A204.1 (cell line): ENCODE measurements at regions not wholly inside any gene's neighbourhood (a gene's known extent, or its start where the extent isn't known, plus 50 kb on each side); places are given as distances from the start of the nearest gene placed in this dataset.

ENCODE experiments used
- FAIRE-seq: peaks from 2 replicates; lab custom pipeline; 2012; peaks lifted over from hg19 to GRCh38; lab: Jason Lieb, UNC

- no peak for FAIRE-seq
Measured at GRCh38 chr12:125434936-125435443, 369.8 kb downstream of the AACS start.

DNA sequence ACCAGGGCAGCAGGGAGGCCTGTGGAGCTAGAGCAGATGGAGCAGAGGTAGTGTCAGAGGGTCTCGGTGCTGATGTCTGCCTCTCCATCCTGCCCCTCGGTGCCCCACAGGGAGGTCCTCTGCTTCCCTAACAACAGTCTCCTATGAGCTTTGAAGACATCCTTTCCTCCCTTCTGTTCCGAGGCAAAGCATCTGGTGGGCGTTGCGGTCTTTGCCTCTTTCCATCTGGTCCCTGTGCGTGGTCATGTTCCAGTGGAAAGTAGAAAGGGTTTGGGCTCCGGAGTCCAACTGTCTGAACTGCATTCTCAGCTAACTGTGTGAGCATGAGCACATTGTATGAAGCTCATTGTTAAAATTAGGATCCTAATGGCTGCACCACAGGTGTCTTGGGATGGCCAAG, 370.6 kb downstream of the AACS start:
- no peak for FAIRE-seq

GRCh38 chr12:125436686-125437085, 371.5 kb downstream of the AACS start:
- no peak for FAIRE-seq

GRCh38 chr12:125440399-125440798, 375.2 kb downstream of the AACS start:
- FAIRE-seq = no peak

DNA sequence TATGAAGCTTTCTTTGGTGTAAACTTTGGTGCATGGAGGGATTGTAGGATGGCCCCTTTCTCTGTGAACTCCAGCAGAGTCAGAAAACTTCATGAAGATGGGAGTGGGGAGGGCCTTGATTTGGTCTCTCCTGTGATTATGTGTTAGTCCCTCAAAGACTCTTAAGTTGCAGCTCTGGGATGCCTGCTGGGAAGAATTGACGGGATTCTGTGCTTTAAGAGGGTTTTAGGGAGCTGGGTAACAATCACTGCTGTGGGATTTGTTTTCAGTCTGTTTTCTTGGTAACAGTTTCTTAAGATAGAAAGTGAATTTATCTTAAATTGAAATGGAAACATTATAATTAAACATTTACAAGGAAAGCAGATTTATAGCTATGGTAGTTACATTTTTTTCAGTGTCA, 378.1 kb downstream of the AACS start:
- no peak for FAIRE-seq

- FAIRE-seq = no peak
Measured at GRCh38 chr12:125451408-125451807, 386.2 kb downstream of the AACS start.

DNA sequence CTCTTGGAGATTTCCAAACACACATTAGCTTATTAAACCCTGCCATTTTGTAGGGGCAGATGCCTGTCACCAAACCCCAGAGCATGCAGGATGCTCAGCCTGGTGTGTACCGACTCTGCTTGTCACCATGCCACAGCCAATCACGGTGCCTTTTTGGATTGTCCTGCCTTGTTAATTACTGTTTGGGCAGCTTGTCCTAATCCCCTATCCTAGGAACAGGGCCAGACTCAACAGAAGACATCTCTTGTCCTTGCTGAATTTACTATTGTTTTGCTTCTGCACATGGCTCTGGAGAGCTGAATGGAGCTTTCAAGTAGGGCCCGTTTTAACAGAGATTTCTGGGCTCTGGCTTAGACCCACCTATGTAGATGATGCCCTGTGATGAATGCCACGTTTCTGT, 388.5 kb downstream of the AACS start:
- no peak for FAIRE-seq

DNA sequence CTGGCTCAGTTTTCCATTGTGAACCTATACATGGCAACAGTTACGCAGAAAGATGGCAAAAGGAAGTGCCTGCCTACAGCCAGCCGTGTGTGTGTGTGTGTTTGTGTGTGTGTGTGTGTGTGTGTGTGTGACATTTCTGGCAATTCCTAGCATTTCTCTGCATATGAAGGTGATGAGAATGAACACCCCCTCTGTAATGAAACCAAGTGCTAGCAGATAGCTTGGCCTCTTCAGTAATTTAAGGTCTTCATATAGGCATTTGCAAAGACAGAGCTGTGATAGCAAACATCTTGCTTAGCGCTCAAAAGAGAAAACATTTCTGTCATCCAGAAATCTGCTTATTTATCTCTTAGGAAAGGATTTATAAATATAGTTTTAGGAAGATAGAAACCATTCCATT, 389.1 kb downstream of the AACS start:
- FAIRE-seq = no peak

- no peak for FAIRE-seq
Measured at GRCh38 chr12:125454786-125455480, 389.7 kb downstream of the AACS start.

GRCh38 chr12:125455556-125455955, 390.3 kb downstream of the AACS start:
- FAIRE-seq = no peak

GRCh38 chr12:125458552-125459268, 393.5 kb downstream of the AACS start:
- no peak for FAIRE-seq

DNA sequence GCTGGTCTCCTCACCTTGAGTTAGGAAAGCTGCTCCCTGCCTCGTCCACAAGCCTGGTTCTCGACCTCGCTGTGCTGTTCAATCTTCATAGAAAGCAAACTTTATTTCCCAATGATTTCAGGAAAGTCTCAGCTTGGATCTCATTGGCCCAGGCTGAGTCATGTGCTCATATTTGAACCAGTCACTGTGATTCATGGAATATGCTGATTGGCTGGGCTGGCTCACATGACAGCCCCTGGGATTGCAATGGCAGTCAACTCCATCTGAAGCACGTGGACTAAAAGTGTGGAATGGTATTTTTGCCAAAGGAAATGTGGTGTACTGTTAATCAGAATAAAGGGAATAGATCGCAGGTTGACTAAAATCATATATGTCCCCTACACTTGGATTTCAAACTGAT, 396.6 kb downstream of the AACS start:
- FAIRE-seq = no peak

DNA sequence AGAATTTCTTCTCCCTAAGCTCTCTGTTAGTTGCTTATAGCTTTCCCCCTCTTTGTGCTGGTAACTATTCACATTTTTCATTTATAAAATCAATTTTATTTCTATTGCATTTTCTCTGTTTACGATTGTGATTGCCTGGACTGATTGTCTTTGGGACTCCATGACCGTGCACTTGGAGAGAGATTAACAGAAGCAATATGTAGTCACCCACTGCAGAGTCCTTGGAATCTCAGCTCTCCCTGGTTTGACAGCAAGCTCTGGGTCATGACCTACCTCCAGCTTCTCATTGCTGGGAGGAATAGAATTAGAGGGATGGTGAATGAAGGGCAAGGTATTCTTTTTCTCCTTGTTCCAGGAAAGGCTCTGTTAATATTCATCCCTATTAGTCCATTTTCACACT, 398.2 kb downstream of the AACS start:
- no peak for FAIRE-seq

DNA sequence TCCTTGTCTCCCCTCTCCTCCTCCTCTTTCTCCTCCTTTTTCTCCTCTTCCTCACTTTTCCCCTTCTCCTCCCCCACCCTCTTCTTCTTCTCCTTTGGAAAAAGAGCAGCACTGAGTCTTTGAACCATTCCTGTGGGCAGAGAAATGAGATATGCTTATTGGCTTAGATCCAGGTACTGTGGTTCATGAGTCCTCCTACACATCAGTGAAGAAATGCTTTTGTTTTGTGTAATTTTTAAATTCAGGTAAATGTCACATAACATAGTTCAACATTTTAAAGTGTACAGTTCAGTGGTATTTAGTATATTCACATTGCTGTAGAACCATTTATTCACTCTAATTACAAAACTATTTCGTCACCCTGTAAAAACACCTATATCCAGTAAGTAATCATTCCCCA, 402.1 kb downstream of the AACS start:
- no peak for FAIRE-seq

DNA sequence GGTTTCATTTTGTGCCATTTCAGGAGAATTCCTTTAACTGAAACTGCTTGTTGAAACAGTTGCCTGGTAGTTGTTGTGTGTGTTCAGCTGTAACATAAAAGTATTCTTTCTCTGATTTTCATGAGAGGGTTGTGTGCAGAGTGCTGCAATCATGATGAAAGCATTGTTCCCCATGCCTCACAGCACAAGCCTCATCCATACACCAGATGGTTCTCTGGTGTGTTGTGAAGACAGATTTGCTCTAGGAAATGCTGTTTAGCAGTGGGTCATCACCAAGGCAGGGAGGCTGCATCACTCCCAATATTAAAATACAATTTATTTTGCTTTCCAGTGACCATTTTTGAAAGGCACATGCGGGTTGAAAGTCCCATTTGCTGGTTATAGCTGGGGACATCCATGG, 404.4 kb downstream of the AACS start:
- no peak for FAIRE-seq

DNA sequence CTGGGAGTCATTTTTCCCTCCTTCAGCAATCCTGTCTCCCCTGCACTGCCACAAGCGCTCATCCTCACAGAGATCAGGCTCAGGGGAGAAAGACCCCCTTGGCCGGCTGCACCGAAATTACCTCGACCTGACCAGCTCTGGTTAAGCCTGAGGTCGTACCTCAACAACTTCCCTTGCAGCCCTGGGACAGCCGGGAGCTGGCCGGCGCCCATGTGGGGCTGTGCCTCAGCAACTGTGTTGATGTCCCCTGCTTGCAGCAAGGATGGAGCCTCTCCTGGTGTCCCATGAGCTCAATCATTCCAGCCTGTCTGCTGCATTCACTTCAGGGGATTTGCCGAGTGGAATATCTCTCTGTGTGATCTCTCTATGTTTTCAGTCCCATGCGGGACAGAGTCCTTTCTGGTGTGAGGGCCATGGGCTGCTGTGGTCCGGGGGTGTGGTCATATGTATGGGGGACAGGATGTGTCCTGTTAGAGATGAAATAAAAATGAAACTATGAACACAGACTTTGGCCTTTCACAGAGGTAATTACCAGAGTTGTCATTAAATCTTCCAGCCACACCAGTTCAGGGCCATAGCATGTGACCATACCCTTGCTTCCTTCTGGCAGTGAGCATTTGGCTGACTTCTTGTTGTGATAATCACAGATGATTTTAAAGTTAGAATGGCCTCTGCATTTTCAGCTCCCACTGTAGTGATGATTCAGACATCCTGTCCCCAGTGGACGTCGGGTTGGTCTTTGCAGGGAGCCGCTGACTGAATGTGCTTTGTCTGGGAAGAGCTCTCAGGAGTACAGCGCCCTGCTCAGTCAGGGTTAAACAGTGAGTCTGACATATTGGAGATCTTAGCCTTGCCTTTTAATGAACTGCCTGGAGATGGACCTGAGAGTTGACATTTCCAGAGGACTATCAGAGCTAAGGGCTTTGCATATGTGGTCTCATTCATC, 405.9 kb downstream of the AACS start:
- no peak for FAIRE-seq

DNA sequence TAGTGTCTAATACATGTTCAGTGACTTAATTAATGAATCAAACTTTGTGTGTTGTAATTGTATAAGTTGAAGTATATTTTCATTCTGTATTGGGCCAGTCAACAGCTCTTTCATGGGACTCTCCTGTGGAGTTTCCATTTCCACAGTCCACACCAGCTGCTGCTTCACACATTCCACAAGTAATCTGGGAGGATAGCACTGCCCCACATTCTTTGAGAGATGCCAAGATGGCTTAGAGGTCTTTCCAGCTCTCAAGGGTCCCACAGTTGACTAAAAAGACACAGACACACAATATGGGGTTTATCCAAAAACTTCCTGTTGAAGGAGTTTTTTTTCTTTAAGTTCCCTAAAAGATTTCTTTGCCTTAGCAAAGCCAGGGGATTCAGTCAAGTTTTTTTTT, 408.3 kb downstream of the AACS start:
- no peak for FAIRE-seq

DNA sequence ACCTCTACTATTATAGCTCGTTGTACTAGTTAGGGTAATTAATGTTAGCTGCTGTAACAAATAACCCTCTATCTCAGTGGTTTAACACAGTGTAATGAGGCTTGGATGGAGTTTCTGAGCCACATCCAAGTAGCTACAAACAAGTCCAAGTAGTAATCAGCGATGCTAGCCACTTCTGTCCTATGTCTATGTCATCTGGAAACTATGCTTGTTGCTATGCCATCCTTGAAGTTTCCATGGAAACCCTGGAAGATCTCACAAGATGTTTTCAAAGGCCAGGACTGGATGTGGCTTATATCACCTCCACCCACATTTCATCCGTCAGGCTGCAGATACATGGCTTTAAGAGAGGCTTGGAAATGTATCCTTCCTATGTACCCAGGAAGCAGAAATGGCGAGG, 422.1 kb downstream of the AACS start:
- FAIRE-seq = no peak

DNA sequence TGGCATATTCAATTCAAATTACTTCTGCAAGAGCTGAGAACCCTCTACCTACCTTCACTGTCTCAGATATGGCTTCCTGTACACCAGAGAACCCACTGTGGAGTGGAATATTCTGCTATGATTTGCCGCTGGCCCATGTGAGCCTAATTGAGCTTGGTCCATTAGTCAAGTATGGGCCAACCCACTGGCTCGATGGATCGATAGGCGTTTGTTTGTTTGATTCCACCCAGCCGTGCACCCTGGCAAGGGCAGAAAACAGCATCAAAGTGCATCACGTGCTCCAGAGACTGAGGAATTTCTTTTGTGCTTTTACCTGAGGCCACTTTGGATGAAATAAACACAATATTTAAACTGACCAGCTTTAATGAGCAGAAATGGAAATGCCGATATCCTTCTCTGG, 426.3 kb downstream of the AACS start:
- no peak for FAIRE-seq

- FAIRE-seq = no peak
Measured at GRCh38 chr12:125492354-125493270, 427.4 kb downstream of the AACS start.

DNA sequence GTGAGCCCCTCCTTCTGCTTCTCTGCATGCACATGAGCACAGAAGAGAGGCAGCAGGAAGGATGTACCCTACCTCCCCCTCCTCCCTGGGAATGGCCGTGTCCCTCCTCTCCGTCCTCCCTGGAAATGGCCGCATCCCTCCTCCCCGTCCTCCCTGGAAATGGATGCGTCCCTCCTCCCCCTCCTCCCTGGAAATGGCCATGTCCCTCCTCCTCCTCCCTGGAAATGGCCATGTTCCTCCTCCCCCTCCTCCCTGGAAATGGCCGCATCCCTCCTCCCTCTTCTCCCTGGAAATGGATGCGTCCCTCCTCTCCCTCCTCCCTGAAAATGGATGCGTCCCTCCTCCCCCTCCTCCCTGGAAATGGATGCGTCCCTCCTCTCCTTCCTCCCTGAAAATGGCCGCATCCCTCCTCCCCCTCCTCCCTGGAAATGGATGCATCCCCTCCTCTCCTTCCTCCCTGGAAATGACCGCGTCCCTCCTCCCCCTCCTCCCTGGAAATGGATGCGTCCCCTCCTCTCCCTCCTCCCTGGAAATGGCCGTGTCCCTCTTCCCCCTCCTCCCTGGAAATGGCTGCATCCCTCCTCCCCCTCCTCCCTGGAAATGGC, 428.6 kb downstream of the AACS start:
- no peak for FAIRE-seq
